ENCODE measurements at regions not wholly inside any gene's neighbourhood (a gene's known extent, or its start where the extent isn't known, plus 50 kb on each side); places are given as distances from the start of the nearest gene placed in this dataset.

DNA sequence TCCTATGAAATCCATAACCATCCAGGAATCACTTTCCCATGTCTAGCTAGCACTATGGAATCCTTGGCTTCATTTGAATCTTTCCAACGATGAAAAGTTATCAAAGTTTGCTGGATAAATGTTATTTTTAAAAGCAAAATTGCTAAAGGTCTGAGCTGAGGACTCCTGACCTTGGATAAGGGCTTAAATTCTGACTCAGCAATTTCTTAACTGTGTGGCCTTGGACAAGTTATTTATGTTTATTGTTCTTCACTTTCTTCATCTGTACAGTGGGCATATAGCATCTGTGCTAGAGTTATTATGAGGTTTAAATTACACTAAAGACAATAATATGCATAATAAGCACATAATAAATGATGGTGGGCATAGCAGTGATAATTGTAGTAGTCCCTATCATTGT is 227.5 kb downstream of the KCNS3 start:
- 3 to 16% (median 4%) methylated on average over 1 of the region's 1 CpG for WGBS, 3 donors
- no peak overlapping the region for H3K27ac ChIP-seq

DNA sequence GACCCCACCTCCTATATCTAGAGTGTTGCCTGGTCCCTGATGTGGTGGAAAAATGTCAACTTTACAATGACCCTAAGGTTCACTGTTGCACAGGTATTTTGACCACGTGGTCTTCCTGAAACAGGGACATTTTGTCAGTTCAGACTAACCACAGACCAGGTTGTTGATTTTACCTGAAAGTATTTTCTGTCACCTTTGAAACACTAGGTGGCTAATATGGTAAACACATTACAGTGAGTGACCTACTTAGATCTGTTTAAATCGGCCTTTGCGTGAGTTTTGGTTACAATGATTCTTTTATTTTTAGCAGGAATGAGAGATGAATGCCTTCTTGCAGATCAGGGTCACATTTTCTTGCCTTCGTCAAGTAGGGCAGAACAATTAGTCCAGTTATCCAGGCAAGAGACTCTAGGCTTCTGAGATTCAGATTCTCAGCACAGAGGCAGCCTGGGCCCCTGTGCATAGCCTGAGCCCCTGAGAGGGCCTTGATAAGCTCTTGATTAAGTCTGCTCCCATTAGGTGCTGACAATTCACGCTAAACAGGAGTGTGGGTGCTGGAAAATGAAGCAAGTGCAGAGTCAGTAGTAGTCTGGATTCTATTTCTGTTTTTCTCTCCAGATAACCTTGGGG is 226.2 kb downstream of the KCNS3 start:
- Histone ChIP-seq H3K4me1 (ENCODE audit: insufficient read depth) (no peaks in the 10 kb centered on the region), H3K4me3 (no peak overlapping the region), H3K27ac (no peak overlapping the region), H3K9me3 (no peaks in the 10 kb centered on the region), H3K27me3 (no peaks in the 10 kb centered on the region), H3K36me3 (no peaks in the 10 kb centered on the region)
- intact Hi-C loops (cut with DNase I) = no loop called here
- no peak for DNase-seq
- WGBS, 3 donors = 56 to 87% (median 66%) methylated on average over 5 of the region's 5 CpGs
- TF ChIP-seq POLR2A (IDR thresholded peaks at IDR 0.05) (no peak), EP300 (IDR thresholded peaks at IDR 0.05) (no peak)
- TF ChIP-seq, protein P1, sequence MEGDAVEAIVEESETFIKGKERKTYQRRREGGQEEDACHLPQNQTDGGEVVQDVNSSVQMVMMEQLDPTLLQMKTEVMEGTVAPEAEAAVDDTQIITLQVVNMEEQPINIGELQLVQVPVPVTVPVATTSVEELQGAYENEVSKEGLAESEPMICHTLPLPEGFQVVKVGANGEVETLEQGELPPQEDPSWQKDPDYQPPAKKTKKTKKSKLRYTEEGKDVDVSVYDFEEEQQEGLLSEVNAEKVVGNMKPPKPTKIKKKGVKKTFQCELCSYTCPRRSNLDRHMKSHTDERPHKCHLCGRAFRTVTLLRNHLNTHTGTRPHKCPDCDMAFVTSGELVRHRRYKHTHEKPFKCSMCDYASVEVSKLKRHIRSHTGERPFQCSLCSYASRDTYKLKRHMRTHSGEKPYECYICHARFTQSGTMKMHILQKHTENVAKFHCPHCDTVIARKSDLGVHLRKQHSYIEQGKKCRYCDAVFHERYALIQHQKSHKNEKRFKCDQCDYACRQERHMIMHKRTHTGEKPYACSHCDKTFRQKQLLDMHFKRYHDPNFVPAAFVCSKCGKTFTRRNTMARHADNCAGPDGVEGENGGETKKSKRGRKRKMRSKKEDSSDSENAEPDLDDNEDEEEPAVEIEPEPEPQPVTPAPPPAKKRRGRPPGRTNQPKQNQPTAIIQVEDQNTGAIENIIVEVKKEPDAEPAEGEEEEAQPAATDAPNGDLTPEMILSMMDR (IDR thresholded peaks at IDR 0.05) = no peak

More for the DNA sequence above, 227.5 kb downstream of the KCNS3 start:
- no peak for TF ChIP-seq EP300 (IDR thresholded peaks at IDR 0.05)
- TF ChIP-seq, protein P1 (IDR thresholded peaks at IDR 0.05) = no peak
- TF ChIP-seq POLR2A (IDR thresholded peaks at IDR 0.05) = no peak
- Histone ChIP-seq H3K9me3 (no peaks in the 10 kb centered on the region), H3K36me3 (no peaks in the 10 kb centered on the region), H3K4me1 (ENCODE audit: insufficient read depth) (no peaks in the 10 kb centered on the region), H3K4me3 (no peak overlapping the region), H3K27me3 (no peaks in the 10 kb centered on the region)
- intact Hi-C loops (cut with DNase I) = no loop called here
- DNase-seq = no peak

DNA sequence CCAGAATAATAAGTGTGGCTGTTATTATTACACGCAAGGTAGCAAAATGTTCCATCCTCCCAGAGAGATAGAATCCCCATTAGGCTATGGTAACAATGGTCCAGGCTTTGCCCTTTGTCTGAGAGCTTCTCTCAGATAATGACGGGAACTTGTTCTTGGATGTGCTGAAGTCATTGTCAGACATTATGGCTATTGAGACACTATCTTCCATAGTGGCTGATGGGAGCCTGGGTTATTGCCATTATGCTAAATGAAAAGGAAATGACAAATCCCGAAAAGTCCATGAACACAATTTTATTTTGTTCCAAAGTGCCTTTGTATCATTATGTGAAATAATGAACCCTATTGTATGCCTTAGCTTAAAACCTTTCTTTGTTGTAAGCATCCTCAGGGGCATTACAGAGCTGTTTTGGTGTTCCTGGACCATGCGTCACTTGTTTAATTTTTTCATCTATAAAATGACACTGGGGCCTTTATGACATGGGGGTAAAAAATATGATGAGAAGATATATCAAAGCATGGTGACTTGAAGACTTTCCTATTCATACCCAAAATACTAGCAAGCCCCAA is 218.5 kb downstream of the KCNS3 start:
- Histone ChIP-seq H3K4me1 (ENCODE audit: insufficient read depth) (no peaks in the 10 kb centered on the region), H3K36me3 (no peaks in the 10 kb centered on the region), H3K9me3 (no peaks in the 10 kb centered on the region), H3K4me3 (no peak overlapping the region), H3K27me3 (no peaks in the 10 kb centered on the region), H3K27ac (no peak overlapping the region)
- no peak for DNase-seq
- WGBS, 3 donors = 93 to 97% (median 96%) methylated on average over 4 of the region's 4 CpGs
- TF ChIP-seq POLR2A (IDR thresholded peaks at IDR 0.05) = no peak
- no peak for TF ChIP-seq EP300 (IDR thresholded peaks at IDR 0.05)
- TF ChIP-seq, protein P1 (IDR thresholded peaks at IDR 0.05) = no peak
- intact Hi-C loops (cut with DNase I) = loop anchor here in 1 of 4 donors (10.0 kb wide), 1 partner anchor 682 kb away; no protein-coding TSS in a partner anchor

DNA sequence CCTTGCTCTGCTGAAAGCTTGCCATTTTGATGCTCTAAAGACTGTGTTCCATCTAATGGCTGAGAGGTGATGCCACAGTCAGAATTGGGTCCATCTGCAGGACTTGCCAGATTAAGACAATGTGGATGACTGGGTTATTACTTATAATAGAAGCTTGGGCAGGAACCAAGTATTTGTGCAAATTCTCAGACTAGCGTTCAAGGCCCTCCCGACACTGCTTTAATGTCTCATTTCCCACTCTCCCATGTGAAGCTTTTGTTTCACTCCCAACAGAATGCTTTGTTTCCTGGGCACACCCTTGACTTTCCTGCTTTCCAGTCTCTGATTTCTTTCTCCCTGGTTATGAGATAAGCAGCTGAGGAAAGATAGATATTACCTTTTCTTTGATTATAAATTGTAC is 215.8 kb downstream of the KCNS3 start:
- no peaks in the 10 kb centered on the region for H3K4me1 ChIP-seq (ENCODE audit: insufficient read depth)
- no peaks in the 10 kb centered on the region for H3K36me3 ChIP-seq
- WGBS, 3 donors = 16 to 73% (median 23%) methylated on average over 2 of the region's 2 CpGs
- H3K27me3 ChIP-seq = no peaks in the 10 kb centered on the region
- H3K27ac ChIP-seq = no peak overlapping the region
- H3K9me3 ChIP-seq = no peaks in the 10 kb centered on the region
- intact Hi-C loops (cut with DNase I) = loop anchor here in 1 of 4 donors (10.0 kb wide), 1 partner anchor 679 kb away; no protein-coding TSS in a partner anchor
- DNase-seq = no peak
- TF ChIP-seq, protein P1 (IDR thresholded peaks at IDR 0.05) = no peak
- no peak for TF ChIP-seq EP300 (IDR thresholded peaks at IDR 0.05)
- no peak for TF ChIP-seq POLR2A (IDR thresholded peaks at IDR 0.05)
- H3K4me3 ChIP-seq = no peak overlapping the region

Data from ovary (tissue), 7 donors.